ENCODE measurements at regions not wholly inside any gene's neighbourhood (a gene's known extent, or its start where the extent isn't known, plus 50 kb on each side); places are given as distances from the start of the nearest gene placed in this dataset.

GRCh38 chr4:13207226-13207625, 276.9 kb downstream of the RAB28 start:
- no peaks in the 10 kb centered on the region for H3K79me2 ChIP-seq (ENCODE audit: insufficient read depth, low read depth)
- H3K9ac ChIP-seq: no peak overlapping the region
- H3K4me3 ChIP-seq (IDR thresholded peaks at IDR 0.05; ENCODE audit: insufficient read depth, low read depth, low read length): no peak overlapping the region
- H3K4me1 ChIP-seq (ENCODE audit: low read depth, poor library complexity, severe bottlenecking): peaks cover 12% of the 10 kb centered on the region
- no peaks in the 10 kb centered on the region for H3K36me3 ChIP-seq (ENCODE audit: insufficient read depth)
- no peaks in the 10 kb centered on the region for H3K27me3 ChIP-seq (ENCODE audit: insufficient read depth, low read depth)
- no peak overlapping the region for H3K27ac ChIP-seq
- no peak overlapping the region for H3K4me2 ChIP-seq
- H4K20me1 ChIP-seq (ENCODE audit: insufficient read depth): no peaks in the 10 kb centered on the region
- H2AFZ ChIP-seq (ENCODE audit: low read depth): no peak overlapping the region
- TF ChIP-seq CTCF (conservative IDR thresholded peaks at IDR 0.05; ENCODE audit: low read depth, low read length): no peak

GRCh38 chr4:13203101-13203500, 281.0 kb downstream of the RAB28 start:
- no peaks in the 10 kb centered on the region for H3K36me3 ChIP-seq (ENCODE audit: insufficient read depth)
- TF ChIP-seq CTCF (conservative IDR thresholded peaks at IDR 0.05; ENCODE audit: low read depth, low read length): no peak

GRCh38 chr4:13202701-13203100, 281.4 kb downstream of the RAB28 start:
- Histone ChIP-seq H3K27me3 (ENCODE audit: insufficient read depth, low read depth) (no peaks in the 10 kb centered on the region), H3K27ac (no peak overlapping the region), H3K4me2 (no peak overlapping the region), H3K79me2 (ENCODE audit: insufficient read depth, low read depth) (no peaks in the 10 kb centered on the region), H3K9ac (no peak overlapping the region), H3K4me3 (IDR thresholded peaks at IDR 0.05; ENCODE audit: insufficient read depth, low read depth, low read length) (no peak overlapping the region), H3K36me3 (ENCODE audit: insufficient read depth) (no peaks in the 10 kb centered on the region), H2AFZ (ENCODE audit: low read depth) (no peak overlapping the region), H4K20me1 (ENCODE audit: insufficient read depth) (no peaks in the 10 kb centered on the region), H3K4me1 (ENCODE audit: low read depth, poor library complexity, severe bottlenecking) (no peaks in the 10 kb centered on the region)
- no peak for TF ChIP-seq CTCF (conservative IDR thresholded peaks at IDR 0.05; ENCODE audit: low read depth, low read length)

More at GRCh38 chr4:13203101-13203500, 281.0 kb downstream of the RAB28 start:
- H3K4me1 ChIP-seq (ENCODE audit: low read depth, poor library complexity, severe bottlenecking): no peaks in the 10 kb centered on the region
- H3K9ac ChIP-seq: no peak overlapping the region
- H3K4me2 ChIP-seq: no peak overlapping the region
- no peak overlapping the region for H2AFZ ChIP-seq (ENCODE audit: low read depth)
- no peak overlapping the region for H3K27ac ChIP-seq
- H4K20me1 ChIP-seq (ENCODE audit: insufficient read depth): no peaks in the 10 kb centered on the region
- no peaks in the 10 kb centered on the region for H3K79me2 ChIP-seq (ENCODE audit: insufficient read depth, low read depth)
- H3K4me3 ChIP-seq (IDR thresholded peaks at IDR 0.05; ENCODE audit: insufficient read depth, low read depth, low read length): no peak overlapping the region
- H3K27me3 ChIP-seq (ENCODE audit: insufficient read depth, low read depth): no peaks in the 10 kb centered on the region

- Histone ChIP-seq H3K27me3 (ENCODE audit: insufficient read depth, low read depth) (no peaks in the 10 kb centered on the region), H3K4me3 (IDR thresholded peaks at IDR 0.05; ENCODE audit: insufficient read depth, low read depth, low read length) (no peak overlapping the region), H3K4me1 (ENCODE audit: low read depth, poor library complexity, severe bottlenecking) (no peaks in the 10 kb centered on the region), H4K20me1 (ENCODE audit: insufficient read depth) (no peaks in the 10 kb centered on the region), H3K27ac (no peak overlapping the region), H3K9ac (no peak overlapping the region), H3K4me2 (no peak overlapping the region), H2AFZ (ENCODE audit: low read depth) (no peak overlapping the region), H3K36me3 (ENCODE audit: insufficient read depth) (no peaks in the 10 kb centered on the region), H3K79me2 (ENCODE audit: insufficient read depth, low read depth) (no peaks in the 10 kb centered on the region)
- TF ChIP-seq CTCF (conservative IDR thresholded peaks at IDR 0.05; ENCODE audit: low read depth, low read length): no peak
These were observed 282.9 kb downstream of the RAB28 start for GRCh38 chr4:13201241-13201640.

Data from KMS-11 (cell line).